Erythroblast (primary cell): ENCODE measurements at regions not wholly inside any gene's neighbourhood (a gene's known extent, or its start where the extent isn't known, plus 50 kb on each side); places are given as distances from the start of the nearest gene placed in this dataset.

Experiments used
- DNase-seq, 2 experiments: peaks; one replicate each; lab custom pipeline; 2025; lab: John Stamatoyannopoulos, UW
- GATA1 ChIP-seq: IDR thresholded peaks from 2 replicates; pipeline ENCODE4 v1.6.1; 2011; ENCODE audit warnings: low read depth, mild to moderate bottlenecking, control low read depth, low read length, moderate library complexity
- POLR2A ChIP-seq: IDR thresholded peaks from 2 replicates; pipeline ENCODE4 v1.6.1; 2011; ENCODE audit warnings: mild to moderate bottlenecking, low read length

GRCh38 chr6:168255283-168255881 is 64.2 kb downstream of the DACT2 start:
- no peak for DNase-seq
- TF ChIP-seq GATA1 = no peak
- no peak for TF ChIP-seq POLR2A

DNA sequence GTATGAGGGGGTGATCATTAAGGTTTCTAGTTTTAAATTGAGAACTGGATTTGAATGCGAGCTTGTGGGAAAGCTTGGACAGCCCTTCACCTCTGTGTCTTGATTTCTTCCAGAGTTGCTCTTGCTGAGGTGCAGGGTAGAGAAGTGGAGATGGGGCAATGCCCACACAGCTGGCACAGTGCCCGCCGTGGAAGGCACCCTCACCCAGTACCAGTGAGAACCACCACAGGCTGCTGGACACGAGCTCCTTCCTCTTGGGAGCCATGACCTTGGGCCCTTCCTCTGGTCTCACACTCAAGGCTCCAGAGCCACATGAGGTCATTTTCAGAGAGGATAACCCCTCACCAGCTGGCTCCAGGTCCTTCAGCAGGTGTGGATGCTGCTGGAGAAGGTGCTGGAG is 67.3 kb downstream of the DACT2 start:
- DNase-seq = no peak
- TF ChIP-seq GATA1 (no peak), POLR2A (no peak)

DNA sequence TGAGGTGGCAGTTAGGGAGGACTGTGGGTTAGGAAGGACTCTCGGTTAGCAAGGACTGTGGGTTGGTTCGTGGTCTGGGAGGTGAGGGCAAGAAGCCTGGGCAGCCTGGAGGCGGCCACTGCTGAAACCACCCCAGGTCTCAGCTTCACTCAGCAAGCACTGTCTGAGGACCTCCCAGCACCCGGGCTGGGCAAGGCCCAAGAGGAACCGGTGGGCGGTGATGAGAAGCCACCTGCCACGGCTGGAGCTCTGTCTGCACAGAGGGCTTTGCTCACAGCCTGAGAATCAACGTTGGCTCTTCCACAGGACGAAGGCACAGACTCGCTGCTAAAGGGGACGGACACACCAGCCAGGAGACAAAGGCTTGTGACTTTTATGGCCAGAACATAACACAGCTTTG is 69.3 kb downstream of the DACT2 start:
- TF ChIP-seq POLR2A (no peak), GATA1 (no peak)
- DNase-seq = no peak

GRCh38 chr6:168249746-168250145 is 69.8 kb downstream of the DACT2 start:
- no peak for DNase-seq
- TF ChIP-seq GATA1 (no peak), POLR2A (no peak)

DNA sequence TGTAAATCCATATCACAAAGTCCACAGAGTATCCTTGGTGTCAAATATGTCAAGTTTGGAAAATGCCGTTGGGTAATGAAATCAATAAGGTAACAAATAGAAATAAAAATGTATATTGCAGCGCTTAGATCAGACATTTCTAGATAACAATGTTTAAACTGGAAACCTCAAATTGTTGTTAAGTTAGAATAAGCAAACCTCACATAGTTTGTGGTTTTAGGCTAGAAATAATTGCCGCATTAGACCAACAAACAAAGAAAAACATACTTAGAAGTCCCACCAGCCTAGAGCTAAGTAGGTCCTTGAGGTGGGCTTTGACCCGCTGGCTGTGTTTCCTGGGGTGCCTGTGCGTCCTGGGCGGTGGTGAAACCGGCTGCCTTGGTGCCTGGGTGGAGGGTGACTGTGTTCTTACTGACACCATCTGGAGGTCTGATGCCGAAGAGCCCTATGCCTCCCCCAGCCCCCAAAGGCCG is 71.4 kb downstream of the DACT2 start:
- no peak for TF ChIP-seq POLR2A
- no peak for TF ChIP-seq GATA1
- no peak for DNase-seq

GRCh38 chr6:168247443-168248147 is 72.0 kb downstream of the DACT2 start:
- TF ChIP-seq POLR2A (no peak), GATA1 (no peak)
- DNase-seq = peak in 1 of 2 experiments; percentile 20

DNA sequence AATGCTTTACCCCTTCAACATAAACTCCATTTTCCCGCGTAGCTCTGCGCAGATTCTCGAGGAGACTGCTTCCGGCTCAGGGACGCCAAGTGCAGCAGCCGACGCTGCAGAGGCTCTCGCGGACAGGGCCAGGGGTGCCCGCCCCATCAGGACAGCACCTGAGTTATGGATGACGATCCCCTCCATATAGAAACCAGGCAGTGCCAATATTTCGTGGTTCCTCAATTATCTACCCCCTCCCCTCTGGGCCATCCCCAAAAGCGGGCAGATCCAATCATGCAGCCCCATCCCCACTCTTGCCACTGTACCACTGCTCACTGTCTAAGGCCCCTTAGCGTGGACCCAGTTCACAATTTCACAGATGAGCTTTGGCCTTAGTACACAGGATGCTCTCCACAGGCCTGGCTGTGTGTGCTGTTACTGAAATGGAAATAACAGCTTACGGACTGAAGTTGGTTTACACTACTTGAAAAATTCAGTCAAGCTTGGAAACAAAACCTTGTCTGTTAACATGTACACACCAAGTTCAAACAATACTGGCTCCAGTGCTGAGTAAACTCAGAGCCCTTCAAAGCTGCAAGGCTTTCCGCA is 74.5 kb downstream of the DACT2 start:
- no peak for DNase-seq
- TF ChIP-seq GATA1 = no peak
- TF ChIP-seq POLR2A = no peak

DNA sequence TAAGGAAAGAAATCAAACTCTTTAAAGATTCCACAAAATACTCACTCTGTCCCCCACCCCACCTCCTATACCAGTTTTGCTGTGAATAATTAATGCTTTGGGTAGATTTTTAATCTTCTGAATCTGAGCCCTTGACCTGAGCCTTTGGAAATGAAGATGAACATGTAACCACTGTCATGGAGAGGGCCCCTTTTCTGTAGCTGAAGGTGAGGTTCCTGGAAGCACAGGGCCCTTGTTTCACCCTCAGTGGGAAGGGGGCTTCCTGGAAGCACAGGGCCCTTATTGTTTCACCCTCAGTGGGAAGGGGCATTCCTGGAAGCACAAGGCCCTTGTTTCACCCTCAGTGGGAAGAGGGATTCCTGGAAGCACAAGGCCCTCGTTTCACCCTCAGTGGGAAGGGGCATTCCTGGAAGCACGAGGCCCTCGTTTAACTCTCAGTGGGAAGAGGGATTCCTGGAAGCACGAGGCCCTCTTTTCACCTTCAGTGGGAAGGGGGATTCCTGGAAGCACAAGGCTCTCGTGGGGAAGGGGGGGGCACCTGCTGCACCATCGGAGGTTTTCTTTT is 75.7 kb downstream of the DACT2 start:
- no peak for DNase-seq
- TF ChIP-seq GATA1 (no peak), POLR2A (no peak)

- TF ChIP-seq GATA1 = no peak
- no peak for TF ChIP-seq POLR2A
- no peak for DNase-seq
Observed at GRCh38 chr6:168242940-168243225, 76.7 kb downstream of the DACT2 start.

- TF ChIP-seq GATA1 (no peak), POLR2A (no peak)
- no peak for DNase-seq
Observed at GRCh38 chr6:168242111-168242939, 77.3 kb downstream of the DACT2 start.

GRCh38 chr6:168240160-168240559 is 79.4 kb downstream of the DACT2 start:
- TF ChIP-seq POLR2A = no peak

DNA sequence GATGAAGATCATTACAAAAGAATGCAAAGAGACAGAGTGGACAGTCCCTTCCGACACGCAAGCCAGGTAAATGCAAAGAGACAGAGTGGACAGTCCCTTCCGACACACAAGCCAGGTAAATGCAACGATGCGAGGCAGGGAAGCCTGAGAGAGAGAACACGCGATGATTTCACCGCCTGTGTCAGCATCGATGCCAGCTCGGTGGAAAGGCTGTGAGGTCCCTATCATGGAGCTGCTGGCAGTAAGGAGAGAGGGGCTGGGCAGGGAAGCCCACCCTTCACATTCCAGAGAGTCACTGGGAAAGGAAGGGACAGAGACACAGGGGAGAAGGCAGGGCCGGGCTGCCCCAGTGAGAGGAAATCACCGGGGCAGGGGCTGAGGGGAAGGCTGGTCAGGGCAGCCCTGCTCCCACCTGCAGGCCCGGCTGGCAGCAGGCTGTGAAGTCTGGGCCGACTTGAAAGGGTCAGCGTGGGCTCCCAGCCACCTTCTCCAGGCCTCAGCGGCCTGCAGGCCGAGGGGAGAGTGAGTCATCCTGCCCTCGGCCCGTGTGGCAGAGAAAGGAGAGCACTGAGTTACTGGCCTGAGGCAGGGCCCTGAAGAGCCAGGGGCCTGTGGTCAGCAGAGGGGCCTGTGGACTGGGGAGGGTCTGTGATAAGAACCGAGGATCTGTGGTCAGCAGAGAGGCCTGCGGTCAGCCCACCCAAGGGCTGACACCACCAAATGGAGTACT is 80.4 kb downstream of the DACT2 start:
- TF ChIP-seq GATA1 (no peak), POLR2A (no peak)
- DNase-seq = no peak

More at GRCh38 chr6:168240160-168240559, 79.4 kb downstream of the DACT2 start:
- no peak for DNase-seq
